Ovary (tissue), 3 donors: ENCODE measurements at regions not wholly inside any gene's neighbourhood (a gene's known extent, or its start where the extent isn't known, plus 50 kb on each side); places are given as distances from the start of the nearest gene placed in this dataset.

Source experiments
- EP300 ChIP-seq: sonication (generic); formaldehyde crosslinking; IDR thresholded peaks from one replicate; pipeline ENCODE4 v1.6.1; 2017; ENCODE audit warnings: antibody characterized with exemption
- POLR2A ChIP-seq: fragments of 450-650 bp; IDR thresholded peaks from one replicate; pipeline ENCODE4 v1.6.1; 2017; ENCODE audit warnings: antibody characterized with exemption, mild to moderate bottlenecking, moderate library complexity
- TF ChIP-seq, protein P1 (sequence below), 3 donors: fragments of 450-650 bp in 2 of 3; fragments of 200-600 bp in 1 of 3; IDR thresholded peaks; one replicate each; pipeline versions ENCODE4 v1.5.1 to v1.8.0; 2016 to 2022; ENCODE audit warnings: antibody characterized with exemption in 3 of 3, mild to moderate bottlenecking in 1 of 3
- donor health status: DM: no; HTN: no; CAD: no.

DNA sequence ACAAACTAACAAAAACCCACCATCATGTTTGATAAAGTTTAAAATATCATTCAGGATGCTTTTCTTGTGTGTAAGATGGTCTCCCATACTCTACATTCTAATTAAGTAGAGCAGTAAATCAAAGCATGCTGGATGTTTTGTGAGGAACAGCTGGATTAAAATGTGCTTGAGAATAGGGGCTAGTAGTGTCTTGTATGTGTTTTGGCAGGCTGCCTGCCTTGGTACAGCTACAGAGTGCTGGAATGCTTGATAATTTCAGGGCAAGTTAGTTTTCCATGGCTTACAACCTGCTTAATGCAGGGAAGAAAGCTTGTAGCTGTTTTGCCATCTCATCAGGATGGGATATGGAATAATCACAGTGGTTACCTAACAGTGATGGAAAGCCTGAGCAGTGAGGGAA lies 636.6 kb upstream of the MMS22L start:
- TF ChIP-seq, protein P1, sequence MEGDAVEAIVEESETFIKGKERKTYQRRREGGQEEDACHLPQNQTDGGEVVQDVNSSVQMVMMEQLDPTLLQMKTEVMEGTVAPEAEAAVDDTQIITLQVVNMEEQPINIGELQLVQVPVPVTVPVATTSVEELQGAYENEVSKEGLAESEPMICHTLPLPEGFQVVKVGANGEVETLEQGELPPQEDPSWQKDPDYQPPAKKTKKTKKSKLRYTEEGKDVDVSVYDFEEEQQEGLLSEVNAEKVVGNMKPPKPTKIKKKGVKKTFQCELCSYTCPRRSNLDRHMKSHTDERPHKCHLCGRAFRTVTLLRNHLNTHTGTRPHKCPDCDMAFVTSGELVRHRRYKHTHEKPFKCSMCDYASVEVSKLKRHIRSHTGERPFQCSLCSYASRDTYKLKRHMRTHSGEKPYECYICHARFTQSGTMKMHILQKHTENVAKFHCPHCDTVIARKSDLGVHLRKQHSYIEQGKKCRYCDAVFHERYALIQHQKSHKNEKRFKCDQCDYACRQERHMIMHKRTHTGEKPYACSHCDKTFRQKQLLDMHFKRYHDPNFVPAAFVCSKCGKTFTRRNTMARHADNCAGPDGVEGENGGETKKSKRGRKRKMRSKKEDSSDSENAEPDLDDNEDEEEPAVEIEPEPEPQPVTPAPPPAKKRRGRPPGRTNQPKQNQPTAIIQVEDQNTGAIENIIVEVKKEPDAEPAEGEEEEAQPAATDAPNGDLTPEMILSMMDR (IDR thresholded peaks at IDR 0.05): no peak
- TF ChIP-seq POLR2A: no peak
- no peak for TF ChIP-seq EP300
